Mononuclear cell (primary cell): ENCODE measurements at regions not wholly inside any gene's neighbourhood (a gene's known extent, or its start where the extent isn't known, plus 50 kb on each side); places are given as distances from the start of the nearest gene placed in this dataset.

Source experiments
- H3K27me3 ChIP-seq: 2 replicates; pipeline ENCODE4 v1.6.0; 2011; ENCODE audit warnings: low read length, control low read depth; ENCODE audit not compliant: insufficient read depth
- H3K4me1 ChIP-seq: 2 replicates; pipeline ENCODE4 v1.5.1; 2011; ENCODE audit warnings: mild to moderate bottlenecking, low read length, control low read depth; ENCODE audit not compliant: insufficient read depth
- H3K4me3 ChIP-seq: 2 replicates; pipeline ENCODE4 v1.5.1; 2011; ENCODE audit warnings: mild to moderate bottlenecking, low read length, moderate library complexity
- H3K9me3 ChIP-seq: 2 replicates; pipeline ENCODE4 v1.5.1; 2011; ENCODE audit warnings: low read depth, mild to moderate bottlenecking, control low read depth, low read length

DNA sequence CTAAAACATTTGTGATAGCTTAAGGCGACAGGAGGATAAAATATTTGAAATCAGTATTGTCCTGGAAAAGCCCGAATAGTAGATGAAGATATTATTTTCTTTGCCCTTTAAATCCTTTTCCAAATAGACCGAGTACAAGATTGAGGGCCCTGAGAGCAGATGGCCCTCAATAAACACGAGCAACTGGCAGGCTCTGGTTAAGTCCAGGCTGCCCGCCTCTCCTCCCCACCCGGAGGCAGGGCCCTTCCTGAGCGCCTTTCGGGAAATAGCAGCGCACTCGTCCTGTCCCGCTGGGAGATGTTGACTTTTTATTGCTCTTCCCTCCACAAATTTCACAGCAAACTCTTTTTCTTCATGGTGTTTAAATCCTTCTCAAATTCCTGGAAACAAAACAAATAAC, 50.8 kb upstream of the MAX start:
- Histone ChIP-seq H3K4me3 (no peak overlapping the region), H3K4me1 (peaks cover 18% of the 10 kb centered on the region), H3K9me3 (no peaks in the 10 kb centered on the region), H3K27me3 (no peaks in the 10 kb centered on the region)

DNA sequence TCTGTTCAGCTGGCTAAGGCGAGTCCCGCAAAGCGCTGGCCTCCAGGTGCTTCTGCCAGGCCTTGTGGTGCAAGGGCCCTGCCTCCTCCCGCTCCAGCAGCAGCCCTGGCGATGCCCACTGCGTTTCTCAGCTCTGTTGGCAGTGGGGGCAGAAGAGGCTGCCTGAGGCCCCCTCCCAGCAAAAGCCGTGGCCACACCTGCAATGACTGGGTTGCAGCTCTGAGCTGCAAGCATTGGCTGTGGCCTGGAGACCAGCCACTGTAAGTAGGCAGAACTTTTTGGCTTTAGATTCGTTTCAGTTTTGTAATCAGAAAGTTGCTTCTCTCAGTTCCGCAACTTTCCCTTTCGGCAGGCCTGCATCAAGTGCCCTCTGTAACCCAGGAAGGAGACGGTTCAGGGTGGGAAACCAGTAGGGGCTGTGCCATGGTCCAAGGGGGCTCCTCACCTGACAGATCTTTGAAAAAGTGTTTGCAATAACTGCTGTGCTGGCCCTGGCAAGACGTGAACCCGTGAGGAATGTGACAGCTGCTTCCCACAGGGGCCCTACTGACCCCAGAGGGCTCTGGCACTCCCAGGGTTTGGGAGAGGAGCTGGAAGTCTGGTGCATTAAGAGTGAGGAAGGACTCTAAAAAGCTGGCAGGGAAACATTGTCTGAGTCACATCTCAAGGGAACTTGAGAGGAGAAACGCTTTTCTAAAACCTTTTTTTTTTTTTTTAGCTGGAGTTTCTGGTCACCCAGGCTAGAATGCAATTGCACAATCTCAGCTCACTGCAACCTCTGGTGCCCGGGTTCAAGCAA, 54.5 kb upstream of the MAX start:
- no peaks in the 10 kb centered on the region for H3K9me3 ChIP-seq
- H3K4me3 ChIP-seq, result no peak overlapping the region
- H3K27me3 ChIP-seq, result no peaks in the 10 kb centered on the region
- H3K4me1 ChIP-seq, result peaks cover 18% of the 10 kb centered on the region

DNA sequence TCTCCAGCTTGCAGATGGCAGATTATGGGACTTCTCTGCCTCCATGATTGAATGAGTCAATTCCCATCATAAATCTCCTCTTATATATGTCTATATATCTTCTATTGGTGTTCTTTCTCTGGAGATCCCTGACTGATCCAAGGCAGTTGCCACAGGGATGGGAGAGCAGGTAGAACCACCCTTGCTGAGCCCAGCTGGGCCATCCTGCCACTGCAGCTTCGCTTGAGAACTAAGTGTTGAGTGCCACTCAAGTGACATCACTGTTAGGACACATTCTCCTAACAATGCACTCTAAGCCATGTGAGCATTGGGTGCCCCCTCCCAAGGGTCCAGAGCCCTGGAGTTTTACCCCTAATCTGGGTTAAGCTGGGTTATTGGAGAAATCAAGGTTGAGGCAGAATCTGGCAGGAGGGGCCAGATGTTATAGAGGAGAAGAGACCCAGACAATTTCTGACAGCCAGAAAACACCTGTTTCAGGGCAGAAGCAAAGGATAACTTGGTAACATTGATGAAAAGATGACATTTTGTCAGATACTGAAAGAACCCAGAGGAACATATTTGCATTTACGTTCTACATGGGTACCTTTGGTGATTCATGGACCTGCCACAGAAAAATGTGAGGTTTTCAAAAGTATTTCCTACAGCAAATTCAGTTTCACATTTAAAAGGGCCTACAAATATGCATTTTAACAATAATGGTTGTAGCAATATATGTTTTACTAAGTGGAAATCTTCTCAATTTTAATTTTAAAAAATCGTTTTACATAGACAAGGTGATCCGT, 57.2 kb upstream of the MAX start:
- Histone ChIP-seq H3K4me3 (no peak overlapping the region), H3K4me1 (peaks cover 18% of the 10 kb centered on the region), H3K27me3 (no peaks in the 10 kb centered on the region), H3K9me3 (no peaks in the 10 kb centered on the region)

DNA sequence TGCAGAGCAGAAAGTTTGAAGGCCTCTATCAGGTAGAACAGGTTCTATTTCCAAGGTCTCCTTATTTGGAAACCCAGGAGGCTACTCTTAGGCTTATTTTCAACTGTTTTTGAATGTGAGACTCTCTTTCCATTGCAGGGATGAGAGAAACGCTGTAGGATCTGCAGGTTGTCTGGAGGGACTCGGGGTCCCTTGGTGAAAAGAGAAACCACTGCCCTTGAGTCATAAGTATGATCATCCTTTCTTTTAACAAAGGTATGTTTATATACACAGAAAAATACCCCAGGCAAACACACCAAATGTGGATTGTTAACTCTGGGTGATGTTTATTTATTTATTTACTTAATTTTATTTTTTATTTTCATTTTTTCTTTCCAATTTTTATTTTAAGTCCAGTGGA, 57.8 kb upstream of the MAX start:
- no peaks in the 10 kb centered on the region for H3K9me3 ChIP-seq
- no peak overlapping the region for H3K4me3 ChIP-seq
- H3K4me1 ChIP-seq, result peaks cover 18% of the 10 kb centered on the region
- H3K27me3 ChIP-seq, result no peaks in the 10 kb centered on the region

DNA sequence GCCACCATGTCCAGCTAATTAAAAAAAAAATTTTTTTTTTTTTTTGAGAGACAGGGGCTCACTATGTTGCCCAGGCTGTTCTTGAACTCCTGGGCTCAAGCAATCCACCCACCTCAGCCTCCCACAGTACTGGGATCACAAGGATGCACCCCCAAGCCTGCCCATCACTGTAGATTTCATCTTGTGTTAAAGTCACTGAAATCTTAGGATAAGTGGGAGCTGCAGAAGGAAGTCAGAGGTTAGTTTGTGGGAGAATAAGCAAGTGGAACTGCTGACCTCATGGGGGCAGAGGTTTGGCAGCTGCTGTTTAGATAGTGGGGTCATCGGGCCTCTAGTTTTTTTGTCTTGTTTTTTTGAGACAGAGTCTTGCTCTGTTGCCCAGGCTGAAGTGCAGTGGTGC, 59.7 kb upstream of the MAX start:
- no peaks in the 10 kb centered on the region for H3K27me3 ChIP-seq
- H3K9me3 ChIP-seq, result no peaks in the 10 kb centered on the region
- no peak overlapping the region for H3K4me3 ChIP-seq
- H3K4me1 ChIP-seq, result peaks cover 9% of the 10 kb centered on the region

DNA sequence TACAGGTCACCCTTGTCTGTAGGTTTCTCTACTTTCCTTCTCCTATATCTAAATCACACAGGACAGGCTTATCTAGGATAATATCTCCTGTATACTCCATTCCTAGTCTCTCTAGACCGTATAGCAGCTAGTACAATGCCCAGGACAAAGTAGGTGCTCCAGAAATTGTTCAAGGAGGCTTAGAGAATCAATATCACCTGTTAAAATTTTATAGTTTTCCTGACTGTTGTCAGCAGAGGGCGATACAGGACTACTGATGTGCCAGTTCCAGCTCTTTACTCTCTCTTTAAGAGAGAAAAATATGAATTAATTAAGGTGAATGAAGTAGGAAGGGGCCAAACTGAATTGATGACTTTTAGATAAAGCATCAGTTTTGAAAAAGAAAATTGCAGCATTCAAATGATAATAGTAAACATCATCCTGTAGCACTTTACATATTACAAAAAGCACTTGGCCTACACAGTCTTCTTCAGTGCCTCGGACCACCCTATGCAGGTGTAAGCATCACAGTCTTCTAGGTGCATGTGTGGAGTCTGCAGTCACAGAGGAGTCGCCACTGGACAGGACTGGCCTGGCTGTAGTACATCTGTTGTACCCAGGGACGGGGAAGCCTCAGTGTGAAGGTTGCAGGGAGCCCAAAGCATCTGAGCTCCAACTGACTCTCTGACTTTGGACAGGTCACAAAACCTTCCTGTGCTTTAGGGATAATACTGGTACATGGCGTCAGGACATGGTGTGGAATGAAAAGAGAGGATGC, 61.9 kb upstream of the MAX start:
- Histone ChIP-seq H3K4me1 (peaks cover 7% of the 10 kb centered on the region), H3K9me3 (no peaks in the 10 kb centered on the region)

DNA sequence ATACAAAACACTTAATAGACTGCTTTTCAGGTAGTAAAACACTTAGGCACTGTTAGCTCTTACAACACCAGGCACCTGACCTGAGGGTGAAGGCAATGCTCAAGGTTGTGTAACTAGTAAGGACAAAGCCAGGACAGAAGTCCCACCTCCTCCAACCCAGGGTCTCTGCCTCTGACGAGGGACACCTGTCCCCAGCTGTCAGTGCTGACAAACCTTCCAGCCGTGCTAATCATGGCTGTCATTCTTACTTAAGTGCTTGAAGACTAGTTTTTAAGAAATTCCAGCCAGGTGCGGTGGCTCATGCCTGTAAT, 62.5 kb upstream of the MAX start:
- peaks cover 7% of the 10 kb centered on the region for H3K4me1 ChIP-seq
- H3K9me3 ChIP-seq, result no peaks in the 10 kb centered on the region
- no peaks in the 10 kb centered on the region for H3K27me3 ChIP-seq

More for the DNA sequence above, 61.9 kb upstream of the MAX start:
- Histone ChIP-seq H3K4me3 (no peak overlapping the region), H3K27me3 (no peaks in the 10 kb centered on the region)

DNA sequence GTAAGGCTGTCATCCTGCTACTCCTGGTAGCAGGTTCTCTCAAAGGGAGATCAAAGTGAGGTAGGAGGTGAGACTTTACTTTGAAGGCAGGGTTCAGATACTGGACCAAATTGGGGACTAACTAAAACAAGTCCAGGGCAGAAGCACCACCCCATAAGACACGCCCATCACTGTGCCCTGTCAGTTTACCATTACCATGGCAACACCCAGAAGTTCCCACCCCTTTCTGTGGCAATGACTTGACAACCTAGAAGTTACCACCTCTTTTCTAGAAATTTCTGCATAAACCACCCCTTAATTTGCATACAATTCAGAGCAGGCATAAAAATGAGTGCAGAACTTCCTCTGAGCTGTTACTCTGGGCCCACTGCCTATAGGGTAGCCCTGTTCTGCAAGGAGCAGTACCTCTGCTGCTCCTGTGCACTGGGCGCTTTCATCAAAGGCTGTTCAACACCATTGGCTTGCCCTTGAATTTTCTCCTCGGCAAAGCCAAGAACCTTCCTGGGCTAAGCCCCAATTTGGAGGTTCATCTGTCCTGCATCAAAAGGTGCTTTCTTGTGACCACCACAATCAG, 64.8 kb upstream of the MAX start:
- no peak overlapping the region for H3K4me3 ChIP-seq
- no peaks in the 10 kb centered on the region for H3K9me3 ChIP-seq
- no peaks in the 10 kb centered on the region for H3K27me3 ChIP-seq
- peaks cover 18% of the 10 kb centered on the region for H3K4me1 ChIP-seq

More for the DNA sequence above, 62.5 kb upstream of the MAX start:
- no peak overlapping the region for H3K4me3 ChIP-seq

DNA sequence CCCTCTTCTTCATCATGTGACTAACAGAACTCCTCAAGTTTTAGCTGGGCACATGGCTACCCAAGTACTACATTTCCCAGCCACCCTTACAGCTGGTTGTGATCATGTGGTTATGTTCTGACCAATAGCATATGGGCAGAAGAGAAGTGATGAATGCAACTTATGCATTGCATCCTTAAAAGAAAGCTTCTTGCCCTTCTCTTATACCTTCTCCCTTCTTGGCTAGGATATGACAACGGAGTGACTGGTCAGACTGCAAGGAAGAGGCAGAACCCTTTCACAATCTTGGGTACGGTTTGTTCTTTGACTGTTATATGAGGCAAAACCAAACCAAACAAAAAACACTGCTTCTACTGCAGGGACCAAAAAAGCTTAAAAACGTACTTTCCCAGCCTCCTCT, 66.5 kb upstream of the MAX start:
- Histone ChIP-seq H3K4me1 (peaks cover 18% of the 10 kb centered on the region), H3K4me3 (no peak overlapping the region), H3K9me3 (no peaks in the 10 kb centered on the region), H3K27me3 (no peaks in the 10 kb centered on the region)

DNA sequence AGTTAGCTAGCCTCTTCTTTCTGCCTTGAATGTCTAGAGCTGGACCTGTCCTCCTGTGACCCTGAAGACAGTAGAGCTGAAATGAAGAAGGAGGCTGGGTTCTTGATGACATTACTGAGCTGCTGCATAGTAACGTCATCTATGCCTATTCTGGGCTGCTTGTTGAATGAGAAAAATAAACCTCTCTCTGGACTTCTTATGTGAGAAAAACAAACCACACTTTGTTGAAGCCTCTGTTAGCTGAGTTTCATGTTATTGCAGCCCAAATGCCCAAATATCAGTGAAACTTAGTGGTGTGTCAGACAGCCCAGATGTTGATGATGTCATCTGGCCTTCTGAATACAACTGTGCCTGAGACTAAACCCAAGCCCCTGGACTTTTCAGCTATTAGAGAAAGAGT, 67.0 kb upstream of the MAX start:
- Histone ChIP-seq H3K4me1 (peaks cover 18% of the 10 kb centered on the region), H3K4me3 (no peak overlapping the region), H3K9me3 (no peaks in the 10 kb centered on the region), H3K27me3 (no peaks in the 10 kb centered on the region)

DNA sequence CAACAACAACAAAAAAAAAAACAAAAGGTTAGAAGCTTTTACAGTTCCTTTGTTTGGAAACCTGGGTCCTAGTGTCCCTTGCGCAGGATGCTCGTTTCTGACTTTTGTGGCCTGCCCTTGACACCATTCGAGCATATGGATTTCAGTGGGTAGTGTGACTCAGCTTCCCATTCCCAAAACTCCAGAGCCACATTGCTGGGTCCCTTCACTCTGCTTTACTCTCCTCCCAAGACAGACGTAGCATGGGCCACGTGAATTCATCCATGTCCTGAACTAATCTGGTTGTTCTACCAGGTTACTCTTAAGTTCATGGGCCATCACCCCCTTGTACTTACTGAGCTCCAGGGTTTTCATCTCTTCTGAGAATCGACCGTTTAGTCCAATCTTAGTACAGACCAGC, 68.0 kb upstream of the MAX start:
- Histone ChIP-seq H3K27me3 (no peaks in the 10 kb centered on the region), H3K4me1 (peaks cover 18% of the 10 kb centered on the region), H3K9me3 (no peaks in the 10 kb centered on the region), H3K4me3 (no peak overlapping the region)

DNA sequence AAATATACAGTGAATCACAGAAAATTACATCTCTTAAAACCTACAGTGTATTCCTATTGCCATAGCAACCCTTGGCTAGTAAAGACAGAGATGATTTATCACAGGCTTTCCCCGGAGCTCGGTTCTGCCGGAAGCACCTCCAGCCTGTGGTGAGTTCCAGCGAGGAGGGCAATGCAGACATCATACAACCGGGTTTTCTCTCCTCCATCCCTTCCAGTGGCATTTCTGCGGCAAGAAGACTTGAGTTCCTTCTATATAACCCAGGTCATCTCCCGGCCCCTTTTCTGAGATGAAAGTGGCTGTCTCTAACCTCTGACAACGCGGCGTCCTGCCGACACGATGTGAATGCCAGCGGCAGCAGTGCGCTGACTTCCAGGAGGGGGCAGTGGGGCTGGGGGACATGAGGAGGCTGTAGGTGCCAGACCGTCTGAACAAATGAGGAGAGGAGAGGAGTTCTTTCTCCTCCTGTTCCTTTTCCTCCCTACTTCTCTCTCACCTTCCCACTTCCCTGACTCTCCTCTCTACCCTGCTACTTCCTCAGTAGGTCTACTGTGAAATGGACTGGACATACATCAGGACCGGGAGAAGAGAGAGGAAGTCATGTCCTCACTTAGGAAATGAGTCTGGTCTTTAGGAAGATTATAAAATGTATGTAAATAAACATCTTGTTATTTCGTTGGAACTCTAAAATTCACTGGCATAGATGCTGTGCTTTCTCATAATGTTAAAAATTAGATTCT, 68.6 kb upstream of the MAX start:
- no peak overlapping the region for H3K4me3 ChIP-seq
- no peaks in the 10 kb centered on the region for H3K9me3 ChIP-seq
- H3K27me3 ChIP-seq, result no peaks in the 10 kb centered on the region
- H3K4me1 ChIP-seq, result peaks cover 18% of the 10 kb centered on the region

DNA sequence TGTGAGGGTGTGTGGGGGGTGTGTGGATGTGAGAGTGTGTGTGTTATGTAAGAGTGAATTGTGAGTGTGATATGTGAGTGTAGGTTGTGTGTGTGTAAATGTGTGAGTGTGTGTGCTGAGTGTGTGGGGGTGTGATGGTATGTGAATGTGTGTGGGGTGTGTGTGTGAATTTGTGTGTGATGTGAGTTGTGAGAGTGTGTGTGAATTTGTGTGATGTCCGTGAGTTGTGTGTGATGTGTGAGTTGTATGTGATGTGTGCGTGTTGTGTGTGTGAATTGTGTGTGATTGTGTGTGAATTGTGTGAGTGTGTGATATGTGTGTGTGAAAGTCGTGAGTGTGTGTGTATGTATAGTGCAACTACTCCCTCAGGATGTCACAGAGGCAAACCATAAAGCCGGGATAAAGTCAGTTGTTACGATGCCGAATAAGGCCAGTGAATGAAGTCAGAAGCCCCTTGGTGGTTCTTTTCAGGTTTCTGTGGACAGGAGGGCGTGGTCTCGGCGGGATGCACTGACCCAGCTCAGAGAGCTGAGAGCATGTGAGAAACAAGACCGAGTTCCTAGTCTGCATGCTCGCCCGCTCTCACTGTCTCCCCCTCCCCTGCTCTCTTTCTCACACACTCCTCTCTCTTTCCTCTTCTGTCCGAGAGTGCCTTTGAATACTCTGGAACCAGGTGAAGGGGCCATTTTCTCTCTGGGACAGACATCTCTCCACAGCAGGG, 71.8 kb upstream of the MAX start:
- no peaks in the 10 kb centered on the region for H3K27me3 ChIP-seq
- no peak overlapping the region for H3K4me3 ChIP-seq
- peaks cover 11% of the 10 kb centered on the region for H3K4me1 ChIP-seq
- H3K9me3 ChIP-seq, result no peaks in the 10 kb centered on the region

DNA sequence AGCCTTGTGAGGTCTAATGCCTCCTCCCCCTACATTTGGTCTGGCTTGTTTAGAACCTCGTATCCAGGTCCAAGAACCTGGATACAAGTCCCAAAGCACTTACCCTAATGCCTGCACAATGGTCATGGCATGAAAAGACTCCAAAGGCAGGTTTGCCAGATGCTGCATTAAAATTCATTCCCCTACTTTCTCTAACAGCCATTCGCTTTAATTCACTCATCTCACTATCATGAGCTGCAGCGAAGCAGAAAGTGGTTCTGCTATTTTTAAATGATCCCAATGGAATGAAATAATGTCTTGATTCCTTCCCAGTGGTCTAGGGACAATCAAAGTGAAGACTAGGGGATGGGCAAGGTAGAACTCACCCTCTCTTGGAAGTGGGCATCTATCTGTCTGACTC, 72.5 kb upstream of the MAX start:
- Histone ChIP-seq H3K4me1 (peaks cover 11% of the 10 kb centered on the region), H3K9me3 (no peaks in the 10 kb centered on the region), H3K27me3 (no peaks in the 10 kb centered on the region), H3K4me3 (no peak overlapping the region)
